IPS-NIHi11 (cell line): ENCODE measurements at regions not wholly inside any gene's neighbourhood (a gene's known extent, or its start where the extent isn't known, plus 50 kb on each side); places are given as distances from the start of the nearest gene placed in this dataset.

Experiments used
- DNase-seq: peaks from one replicate; pipeline ENCODE4 v3.0.0; 2012; ENCODE audit warnings: mixed read lengths, low spot score

DNA sequence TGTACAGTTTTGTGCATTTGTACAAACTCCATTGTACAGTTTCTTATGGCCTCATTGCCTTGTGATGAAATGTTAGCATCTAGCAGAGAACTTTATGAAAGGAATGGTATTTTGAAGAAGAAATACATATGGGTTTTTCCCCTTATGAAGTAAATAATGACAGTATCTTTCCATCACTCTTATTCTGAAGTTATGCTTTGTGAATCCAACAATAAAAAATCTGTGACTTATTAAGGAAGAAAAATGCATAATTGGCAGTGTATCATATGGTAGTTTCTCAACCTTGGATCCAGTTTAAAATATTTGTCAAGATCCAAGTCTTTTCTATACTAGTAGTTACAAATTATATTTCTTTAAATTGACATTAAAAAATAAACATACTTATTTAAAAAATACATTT is 859.1 kb upstream of the FLRT2 start:
- no peak for DNase-seq

GRCh38 chr14:84671776-84672175 is 858.2 kb upstream of the FLRT2 start:
- no peak for DNase-seq

- DNase-seq = no peak
Measured at GRCh38 chr14:84674636-84675035, 855.3 kb upstream of the FLRT2 start.

GRCh38 chr14:84686550-84686949 is 843.4 kb upstream of the FLRT2 start:
- no peak for DNase-seq

DNA sequence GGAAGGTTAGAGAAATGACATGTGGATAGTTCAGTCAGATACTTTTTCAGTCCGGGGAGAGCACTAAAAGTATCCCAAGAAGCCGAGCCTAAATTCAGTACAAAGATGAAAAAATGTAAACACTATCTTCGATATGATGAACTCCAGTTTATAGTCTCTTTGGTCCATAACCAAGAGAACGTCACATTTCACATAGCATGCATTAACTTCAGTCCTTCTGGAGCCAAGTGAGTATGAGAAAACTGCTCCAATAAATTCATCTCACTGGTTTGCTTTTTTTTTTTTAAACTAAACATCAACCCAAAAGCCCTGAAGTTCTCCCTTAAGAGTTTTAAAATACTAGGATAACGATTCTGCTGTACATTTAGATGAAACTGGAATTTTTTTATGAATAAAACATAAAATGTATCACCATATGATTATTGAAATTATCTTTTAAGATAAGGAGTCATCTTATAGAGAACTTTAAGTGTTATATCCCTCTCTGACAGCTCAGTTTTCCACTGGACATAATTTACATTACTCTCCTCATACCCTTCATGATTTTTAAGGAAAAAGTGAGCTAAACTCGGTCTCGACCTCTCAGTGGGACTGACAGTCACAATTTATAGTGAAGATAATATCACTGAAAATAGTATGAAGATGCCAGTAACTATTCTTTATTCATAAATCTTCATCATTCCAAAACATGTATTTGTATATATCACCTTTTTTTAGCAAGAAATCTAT is 841.5 kb upstream of the FLRT2 start:
- DNase-seq = no peak

DNA sequence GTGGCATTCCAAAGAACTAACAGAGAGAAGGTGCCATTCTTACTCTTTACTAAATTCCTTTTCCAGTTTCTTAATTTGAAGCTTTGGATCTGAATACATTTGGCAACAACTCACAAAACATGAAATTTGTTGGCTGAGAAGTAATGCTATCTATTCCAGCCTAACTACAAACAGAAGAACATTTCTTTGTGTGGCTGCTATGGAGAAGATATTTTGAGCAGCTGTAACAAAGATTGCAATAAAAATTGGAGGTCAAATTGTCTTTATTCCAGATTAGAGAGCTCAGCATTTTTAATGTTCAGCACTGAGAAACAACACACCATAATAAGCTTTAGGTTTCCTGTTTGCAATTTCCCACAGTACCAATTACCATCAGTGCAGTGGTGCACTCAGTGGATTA is 835.8 kb upstream of the FLRT2 start:
- no peak for DNase-seq

DNA sequence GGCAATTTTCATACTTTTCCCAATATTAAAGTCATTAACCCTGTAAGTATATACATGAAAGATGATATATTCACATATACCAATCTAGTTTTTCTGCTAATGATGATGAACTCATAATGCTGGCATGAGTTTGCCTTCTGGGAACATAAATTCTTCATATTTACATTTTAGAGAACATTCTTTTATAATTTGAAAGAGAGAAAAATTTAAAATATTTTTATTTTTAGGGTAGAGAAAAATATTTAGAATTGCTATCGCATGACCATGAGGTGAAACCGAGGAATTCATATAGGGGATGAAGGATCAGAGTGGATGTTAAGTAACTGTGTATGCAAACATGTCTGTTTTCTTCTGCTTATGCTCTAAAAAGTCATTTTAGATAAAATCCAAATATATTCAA is 825.3 kb upstream of the FLRT2 start:
- no peak for DNase-seq

- DNase-seq = no peak
Measured at GRCh38 chr14:84707830-84708229, 822.1 kb upstream of the FLRT2 start.

GRCh38 chr14:84708865-84709264 is 821.1 kb upstream of the FLRT2 start:
- no peak for DNase-seq

DNA sequence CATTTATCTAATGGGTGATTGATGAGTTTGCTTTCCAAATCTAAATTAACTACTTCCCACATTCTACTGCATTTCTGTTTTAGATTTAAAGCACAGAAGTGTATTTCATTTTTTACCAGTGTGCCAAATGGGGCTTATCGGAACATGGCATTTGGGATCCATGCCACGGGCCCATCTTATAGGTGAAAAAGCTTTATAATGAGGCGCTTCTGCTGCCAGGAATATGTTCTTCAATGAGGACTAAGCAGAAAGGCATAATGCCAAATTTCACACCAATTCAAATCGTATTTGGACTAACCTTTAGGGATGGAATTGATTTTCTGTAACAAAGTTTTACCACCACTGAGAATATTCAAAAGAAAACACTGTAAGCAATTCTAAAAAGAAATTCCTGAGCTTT is 803.5 kb upstream of the FLRT2 start:
- DNase-seq = no peak

GRCh38 chr14:84749191-84749955 is 780.6 kb upstream of the FLRT2 start:
- DNase-seq = no peak

GRCh38 chr14:84750284-84750683 is 779.7 kb upstream of the FLRT2 start:
- no peak for DNase-seq

GRCh38 chr14:84750763-84751554 is 779.0 kb upstream of the FLRT2 start:
- no peak for DNase-seq

- no peak for DNase-seq
Measured at GRCh38 chr14:84751745-84752144, 778.2 kb upstream of the FLRT2 start.

DNA sequence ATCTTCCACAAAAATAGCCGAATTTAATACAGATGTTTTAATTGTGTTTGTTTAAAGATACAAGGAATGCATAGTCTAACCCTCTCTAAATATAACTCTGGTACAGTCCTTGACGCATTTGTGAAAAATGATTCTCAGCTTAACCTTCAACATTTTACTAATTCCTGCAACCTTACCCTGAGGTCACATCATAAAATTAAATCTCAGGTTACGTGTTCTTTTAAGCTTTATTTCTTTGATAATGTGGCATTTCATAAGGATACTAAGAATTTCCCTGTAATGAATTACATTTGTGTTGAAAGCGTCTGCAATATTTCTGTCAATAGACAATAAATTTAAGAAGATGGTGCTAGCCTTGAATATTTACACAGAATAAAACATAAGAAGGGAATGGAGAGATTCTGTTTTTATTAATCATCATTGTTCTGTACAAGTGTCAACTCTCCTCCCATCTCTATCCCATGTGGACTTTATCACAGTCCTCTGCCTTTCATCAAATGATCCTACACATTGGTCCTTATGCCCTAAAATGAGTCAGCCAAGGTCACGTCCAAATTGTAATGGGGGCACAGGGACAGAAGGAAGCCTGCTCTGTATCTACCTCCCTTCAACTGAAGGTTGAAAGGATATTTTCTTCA is 769.3 kb upstream of the FLRT2 start:
- no peak for DNase-seq

GRCh38 chr14:84767434-84767833 is 762.5 kb upstream of the FLRT2 start:
- no peak for DNase-seq

DNA sequence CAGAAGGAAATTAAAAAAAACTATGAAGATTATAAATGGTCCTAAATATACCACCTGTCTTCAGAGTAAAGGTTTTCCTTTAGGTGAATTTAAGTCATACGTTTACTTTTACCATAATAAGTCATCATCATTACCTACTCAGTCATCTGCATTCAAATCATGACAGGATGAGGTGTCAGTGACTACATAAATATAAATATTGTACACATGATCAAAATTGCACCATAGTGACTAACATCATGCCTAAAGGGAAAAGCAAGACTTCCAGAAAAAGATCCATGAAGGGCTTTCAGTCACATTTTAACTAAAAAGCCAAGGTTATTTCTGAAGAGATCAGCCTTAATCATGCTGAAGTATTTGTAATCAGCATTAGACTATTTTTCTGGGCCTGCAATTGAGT is 759.9 kb upstream of the FLRT2 start:
- DNase-seq = no peak

DNA sequence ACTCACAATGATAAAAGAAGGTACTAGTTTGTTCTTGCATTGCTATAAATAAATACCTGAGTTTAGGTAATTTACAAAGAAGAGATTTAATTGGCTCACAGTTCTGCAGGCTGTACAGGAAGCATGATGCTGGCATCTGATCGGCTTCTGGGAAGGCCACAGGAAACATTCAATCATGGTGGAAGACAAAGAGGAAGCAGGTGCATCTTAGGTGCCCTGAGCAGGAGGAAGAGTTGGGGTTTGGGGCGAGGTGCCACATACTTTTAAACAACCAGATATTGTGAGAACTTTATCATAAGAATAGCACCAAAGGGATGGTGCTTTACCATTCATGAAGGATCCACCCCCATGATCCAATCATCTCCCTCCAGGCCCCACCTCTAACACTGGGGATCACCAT is 752.6 kb upstream of the FLRT2 start:
- no peak for DNase-seq

- DNase-seq = no peak
Measured at GRCh38 chr14:84782902-84783301, 747.0 kb upstream of the FLRT2 start.

DNA sequence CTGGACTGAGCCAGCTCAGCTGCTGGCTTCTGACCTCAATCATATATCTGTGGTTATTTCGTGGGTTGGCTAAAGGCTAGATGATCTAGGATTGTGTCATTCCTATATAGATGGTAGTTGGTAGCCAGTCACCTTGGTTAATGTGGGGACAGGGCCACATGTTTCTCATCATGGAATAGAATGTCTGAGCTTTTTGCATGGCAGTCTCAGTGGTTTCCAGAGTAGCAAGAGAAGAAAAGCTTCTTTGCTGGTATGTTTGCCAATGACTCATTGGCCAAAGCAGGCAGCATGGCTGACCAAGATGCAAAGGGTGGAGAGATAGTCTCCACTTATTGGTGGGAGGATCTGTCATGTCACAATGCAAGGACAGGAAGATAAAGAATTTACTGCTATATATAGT is 746.4 kb upstream of the FLRT2 start:
- no peak for DNase-seq

- DNase-seq = no peak
Measured at GRCh38 chr14:84785996-84786395, 743.9 kb upstream of the FLRT2 start.

- DNase-seq = no peak
Measured at GRCh38 chr14:84789012-84789411, 740.9 kb upstream of the FLRT2 start.
